Astrocyte of the cerebellum (primary cell): ENCODE measurements at regions not wholly inside any gene's neighbourhood (a gene's known extent, or its start where the extent isn't known, plus 50 kb on each side); places are given as distances from the start of the nearest gene placed in this dataset.

Source experiments
- DNase-seq: peaks from one replicate; pipeline ENCODE4 v3.0.0-alpha.2; 2011; ENCODE audit warnings: low read depth
- H3K4me3 ChIP-seq: 2 replicates; pipeline ENCODE4 v1.5.1; 2011; ENCODE audit warnings: mild to moderate bottlenecking, low read depth, low read length, moderate library complexity
- CTCF ChIP-seq: IDR thresholded peaks from 2 replicates; pipeline ENCODE4 v1.5.1; 2012; ENCODE audit warnings: low read length, low read depth, moderate library complexity, mild to moderate bottlenecking; ENCODE audit errors: missing control alignments
- in situ Hi-C: cut with HindIII; loops from 2 replicates; pipeline ENCODE4 v1.10.0; 2017; ENCODE audit warnings: low sequenced_read_pairs

- no peak for TF ChIP-seq CTCF
- in situ Hi-C loops = no loop called here
- DNase-seq = no peak
- H3K4me3 ChIP-seq = no peak overlapping the region
Observed at GRCh38 chr4:84032372-84032771, 466.7 kb downstream of the NKX6-1 start.

DNA sequence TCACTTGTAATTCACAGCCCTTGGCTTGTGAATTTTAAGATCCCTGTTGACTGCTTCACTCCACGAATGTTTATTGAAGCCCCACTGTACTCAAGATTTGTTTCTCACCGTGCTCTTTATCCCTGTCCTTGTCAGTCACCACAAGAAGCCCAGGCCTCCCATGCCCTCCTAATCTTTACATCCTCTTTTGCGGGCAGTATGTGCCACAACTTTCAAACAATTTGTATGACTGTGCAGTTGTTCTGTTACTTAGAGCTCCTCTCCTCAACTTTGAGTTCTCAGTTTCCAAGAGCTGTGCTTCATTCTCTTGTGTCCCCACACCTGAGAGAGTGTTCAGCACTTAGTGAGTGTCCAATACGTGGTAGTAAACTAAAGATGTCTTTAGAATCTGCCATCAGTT lies 467.7 kb downstream of the NKX6-1 start:
- in situ Hi-C loops = no loop called here
- no peak for DNase-seq
- TF ChIP-seq CTCF = no peak
- no peak overlapping the region for H3K4me3 ChIP-seq

DNA sequence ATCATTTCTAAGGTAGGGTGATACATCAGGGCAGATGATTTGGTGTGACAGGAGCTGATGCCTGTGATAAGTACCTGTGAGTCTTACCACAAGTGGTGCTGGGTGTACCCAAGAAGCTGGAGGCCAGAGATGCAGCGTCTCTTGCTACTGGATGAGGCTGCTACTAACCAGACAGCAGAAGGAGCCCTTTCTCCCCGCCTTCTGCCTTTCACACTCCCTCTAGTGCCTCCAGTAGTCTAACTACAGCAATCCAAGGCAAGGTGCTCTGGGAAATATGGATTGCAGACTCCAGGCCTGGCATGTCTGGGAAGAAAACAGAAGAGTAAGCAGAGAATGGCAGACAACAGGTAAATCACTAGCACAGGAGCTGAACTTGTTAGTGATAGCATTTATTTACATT lies 470.8 kb downstream of the NKX6-1 start:
- in situ Hi-C loops = no loop called here
- H3K4me3 ChIP-seq = no peak overlapping the region
- TF ChIP-seq CTCF = no peak
- DNase-seq = no peak

DNA sequence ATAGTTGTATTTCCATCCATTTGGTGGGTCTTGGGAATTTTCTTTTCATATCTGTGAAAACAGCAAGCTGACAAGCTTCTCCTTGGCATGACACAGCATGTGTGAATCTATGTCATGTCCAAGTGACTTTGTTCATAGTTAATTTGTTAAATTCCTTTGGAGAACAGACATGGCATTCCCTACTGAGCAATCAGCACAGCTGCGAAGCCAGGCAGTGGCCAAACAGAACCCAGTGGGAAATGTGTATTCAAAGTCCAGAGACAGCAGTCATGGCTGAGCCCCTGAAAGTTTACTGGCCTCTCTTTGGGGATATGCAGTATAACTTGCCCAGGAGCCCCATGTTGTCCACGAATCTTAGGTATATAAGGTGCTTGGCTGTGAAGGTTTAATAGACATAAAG lies 474.7 kb downstream of the NKX6-1 start:
- no peak overlapping the region for H3K4me3 ChIP-seq
- in situ Hi-C loops = no loop called here
- DNase-seq = no peak
- TF ChIP-seq CTCF = no peak

DNA sequence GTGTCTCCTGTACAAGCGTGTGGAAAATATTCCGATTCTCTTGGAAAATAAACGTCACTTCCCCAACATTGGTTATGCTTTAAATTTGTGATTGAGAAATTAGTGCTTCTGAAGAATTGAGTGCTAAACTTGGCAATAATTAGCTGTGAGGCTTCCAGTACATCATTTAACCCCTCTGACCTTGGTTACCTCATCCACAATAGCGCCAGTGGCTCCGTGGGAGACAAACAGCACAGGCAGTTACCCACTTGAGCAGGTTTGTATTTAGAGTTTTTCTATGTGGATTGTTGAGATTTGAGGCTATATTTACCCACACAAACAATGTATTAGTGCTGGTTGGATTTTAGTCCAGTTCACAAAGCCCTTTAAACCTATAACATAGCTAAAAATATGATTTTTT lies 476.5 kb downstream of the NKX6-1 start:
- no peak for TF ChIP-seq CTCF
- no peak for DNase-seq
- in situ Hi-C loops = no loop called here

GRCh38 chr4:84019626-84020025 lies 479.5 kb downstream of the NKX6-1 start:
- no peak overlapping the region for H3K4me3 ChIP-seq
- TF ChIP-seq CTCF = no peak
- DNase-seq = no peak
- in situ Hi-C loops = no loop called here

More for the DNA sequence above, 476.5 kb downstream of the NKX6-1 start:
- no peak overlapping the region for H3K4me3 ChIP-seq

DNA sequence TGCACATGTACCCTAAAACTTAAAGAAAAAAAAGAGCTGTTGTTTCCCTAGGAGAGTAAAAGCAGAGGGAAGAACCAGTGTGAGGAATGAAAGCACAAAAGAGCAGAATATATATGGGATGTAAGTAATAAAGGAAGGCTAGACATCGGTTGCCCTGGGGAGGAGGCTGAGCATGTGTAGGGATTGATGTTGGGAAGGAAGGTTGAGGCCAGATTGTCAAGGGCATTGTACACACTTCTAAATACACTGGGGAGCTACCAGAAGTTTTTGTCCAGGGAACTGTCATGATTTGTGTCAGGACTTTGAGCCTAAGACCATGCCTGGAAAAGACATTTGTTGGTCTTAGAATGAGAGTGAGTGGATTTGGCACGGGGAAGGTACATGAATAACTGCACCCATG lies 467.1 kb downstream of the GPAT3 start:
- DNase-seq = no peak
- no peak for TF ChIP-seq CTCF
- H3K4me3 ChIP-seq = no peak overlapping the region
- in situ Hi-C loops = no loop called here
